GM12878 (cell line): ENCODE measurements at regions not wholly inside any gene's neighbourhood (a gene's known extent, or its start where the extent isn't known, plus 50 kb on each side); places are given as distances from the start of the nearest gene placed in this dataset.

Experiments used
- ATAC-seq: fragments of 200-7000 bp; cut with Tn5 transposase; 3 replicates; pipeline ENCODE4 v1.9.1; 2020; ENCODE audit warnings: mild to moderate bottlenecking, moderate library complexity
- BruUV-seq: library from RNA; stranded (reverse); fragments of 400-500 nt; replicated peaks from 2 replicates; lab custom pipeline; 2021; lab: Mats Ljungman, UMichigan
- CTCF ChIA-PET: fragments of 300-600 bp; sonication (Branson Sonifier 250); formaldehyde crosslinking; extraction: SDS; loops from one replicate; lab custom pipeline; 2021; ENCODE audit warnings: inconsistent platforms; lab: Yijun Ruan, JAX
- POLR2A ChIA-PET: fragments of 350-600 bp; formaldehyde crosslinking; extraction: SDS; loops from one replicate; lab custom pipeline; 2021; ENCODE audit warnings: inconsistent platforms; lab: Charles Lee
- RAD21 ChIA-PET: fragments of 300-600 bp; sonication (Branson Sonifier 250); formaldehyde crosslinking; loops from one replicate; lab custom pipeline; 2023; ENCODE audit warnings: antibody characterized with exemption; ENCODE audit not compliant: unreplicated experiment; lab: Charles Lee
- SMC1A ChIA-PET: fragments of 300-600 bp; sonication (Branson Sonifier 250); formaldehyde crosslinking; loops from one replicate; lab custom pipeline; 2023; ENCODE audit not compliant: unreplicated experiment, uncharacterized antibody; lab: Charles Lee
- DNase-seq: peaks from one replicate; pipeline ENCODE4 v3.0.0-alpha.2; 2011; ENCODE audit warnings: low read depth, low spot score
- FAIRE-seq: peaks from 3 replicates; lab custom pipeline; 2011; peaks lifted over from hg19 to GRCh38; lab: Jason Lieb, UNC
- H2AFZ ChIP-seq: 2 replicates; pipeline ENCODE4 v1.6.0; 2011; ENCODE audit warnings: low read depth, low read length, control low read depth; ENCODE audit not compliant: control insufficient read depth
- H3K27ac ChIP-seq: 2 replicates; pipeline ENCODE4 v1.5.1; 2011; ENCODE audit warnings: control low read depth; ENCODE audit not compliant: control insufficient read depth, insufficient read depth
- H3K27me3 ChIP-seq, 2 experiments: replicated peaks in 1 of 2; 2 replicates each; pipeline versions ENCODE4 v1.6.0 to v1.6.1; 2011; ENCODE audit warnings: low read length in 1 of 2; ENCODE audit not compliant: control insufficient read depth in 2 of 2, insufficient read depth in 2 of 2
- H3K36me3 ChIP-seq, 2 experiments: 2 replicates each; pipeline ENCODE4 v1.5.1; 2011; ENCODE audit warnings: low read length in 1 of 2; ENCODE audit not compliant: control insufficient read depth in 2 of 2, insufficient read depth in 2 of 2
- H3K4me1 ChIP-seq: 2 replicates; pipeline ENCODE4 v1.6.1; 2011; ENCODE audit warnings: mild to moderate bottlenecking, low read length, moderate library complexity, mixed read lengths; ENCODE audit not compliant: control insufficient read depth, insufficient read depth
- H3K4me2 ChIP-seq: 2 replicates; pipeline ENCODE4 v1.6.0; 2011; ENCODE audit warnings: control low read depth; ENCODE audit not compliant: control insufficient read depth, insufficient read depth
- H3K4me3 ChIP-seq: fragments of 200-600 bp; sonication (generic); 2 replicates; pipeline ENCODE4 v1.5.1; 2016
- H3K79me2 ChIP-seq: 2 replicates; pipeline ENCODE4 v1.6.0; 2011; ENCODE audit warnings: low read length; ENCODE audit not compliant: control insufficient read depth, insufficient read depth
- H3K9ac ChIP-seq: 2 replicates; pipeline ENCODE4 v1.8.0; 2011; ENCODE audit warnings: low read length, control low read depth, mixed read lengths; ENCODE audit not compliant: control insufficient read depth, insufficient read depth
- H3K9me3 ChIP-seq: replicated peaks from 3 replicates; pipeline ENCODE4 v1.5.1; 2011; ENCODE audit warnings: mild to moderate bottlenecking, low read length; ENCODE audit not compliant: control insufficient read depth, insufficient read depth
- H4K20me1 ChIP-seq: 2 replicates; pipeline ENCODE4 v1.6.0; 2011; ENCODE audit not compliant: control insufficient read depth, insufficient read depth
- ETV6 ChIP-seq, 2 experiments: fragments of 450-650 bp in 1 of 2; IDR thresholded peaks in 1 of 2; conservative IDR thresholded peaks in 1 of 2; 2 replicates each; pipeline ENCODE4 v1.6.1; 2014; ENCODE audit warnings: antibody characterized with exemption in 1 of 2, borderline replicate concordance in 1 of 2, low read depth in 1 of 2, mild to moderate bottlenecking in 1 of 2, moderate library complexity in 1 of 2
- EZH2 ChIP-seq: IDR thresholded peaks from 2 replicates; pipeline ENCODE4 v1.6.1; 2012; ENCODE audit warnings: low read depth, mild to moderate bottlenecking, control low read depth, inconsistent platforms, low read length, borderline replicate concordance; ENCODE audit not compliant: control insufficient read depth
- MXI1 ChIP-seq: fragments of 150-350 bp; IDR thresholded peaks from 2 replicates; pipeline ENCODE4 v1.6.1; 2011; ENCODE audit warnings: low read depth, mild to moderate bottlenecking, inconsistent platforms, low read length, improper control_type of control experiment
- SIX5 ChIP-seq: IDR thresholded peaks from 2 replicates; pipeline ENCODE4 v1.6.1; 2011; ENCODE audit warnings: mild to moderate bottlenecking, low read depth, low read length, moderate library complexity; ENCODE audit not compliant: severe bottlenecking
- SMAD1 ChIP-seq: fragments of 450-650 bp; IDR thresholded peaks from 2 replicates; pipeline ENCODE4 v1.6.1; 2018; ENCODE audit warnings: mild to moderate bottlenecking, low read depth; ENCODE audit not compliant: partially characterized antibody
- TCF12 ChIP-seq: IDR thresholded peaks from 2 replicates; pipeline ENCODE4 v1.6.1; 2011; ENCODE audit warnings: low read depth, mild to moderate bottlenecking, low read length
- YY1 ChIP-seq: IDR thresholded peaks from 2 replicates; pipeline ENCODE4 v1.6.1; 2011; ENCODE audit warnings: low read depth, mild to moderate bottlenecking, low read length
- ZNF207 ChIP-seq: fragments of 450-650 bp; IDR thresholded peaks from 2 replicates; pipeline ENCODE4 v1.6.1; 2014; ENCODE audit warnings: antibody characterized with exemption, mild to moderate bottlenecking, borderline replicate concordance
- WGBS: methylation state at CpG from one replicate; pipeline ENCODE4 v1.1.6; 2016; ENCODE audit warnings: low lambda C conversion rate; ENCODE audit not compliant: insufficient replicate concordance, insufficient coverage; ENCODE audit errors: missing lambda C conversion rate; 5-methylcytosine and 5-hydroxymethylcytosine counted together
- in situ Hi-C: fragments of 300-500 bp; cut with MboI; formaldehyde crosslinking; loops from 9 replicates; pipeline ENCODE4 v1.14.3; 2018; ENCODE audit warnings: mixed read lengths
- intact Hi-C: fragments of 100-400 bp; cut with micrococcal nuclease; formaldehyde crosslinking; loops from one replicate; pipeline ENCODE4 v1.14.2; 2022; ENCODE audit not compliant: unreplicated experiment
- TF ChIP-seq, protein P1 (sequence below): IDR thresholded peaks from 2 replicates; pipeline ENCODE4 v1.6.1; 2011; ENCODE audit warnings: borderline replicate concordance, low read depth, mild to moderate bottlenecking, moderate library complexity, mixed read lengths, low read length; ENCODE audit not compliant: insufficient read depth; ENCODE audit errors: extremely low read length
- TF ChIP-seq, protein P2 (sequence below): fragments of 450-650 bp; IDR thresholded peaks from 2 replicates; pipeline ENCODE4 v1.6.1; 2016; ENCODE audit warnings: mild to moderate bottlenecking
- TF ChIP-seq, protein P3 (sequence below): fragments of 150-350 bp; IDR thresholded peaks from 2 replicates; pipeline ENCODE4 v1.6.1; 2014; ENCODE audit warnings: mild to moderate bottlenecking, low read depth, low read length
- TF ChIP-seq, protein P4 (sequence below): IDR thresholded peaks from 2 replicates; pipeline ENCODE4 v1.6.1; 2012; ENCODE audit warnings: low read length, inconsistent platforms

DNA sequence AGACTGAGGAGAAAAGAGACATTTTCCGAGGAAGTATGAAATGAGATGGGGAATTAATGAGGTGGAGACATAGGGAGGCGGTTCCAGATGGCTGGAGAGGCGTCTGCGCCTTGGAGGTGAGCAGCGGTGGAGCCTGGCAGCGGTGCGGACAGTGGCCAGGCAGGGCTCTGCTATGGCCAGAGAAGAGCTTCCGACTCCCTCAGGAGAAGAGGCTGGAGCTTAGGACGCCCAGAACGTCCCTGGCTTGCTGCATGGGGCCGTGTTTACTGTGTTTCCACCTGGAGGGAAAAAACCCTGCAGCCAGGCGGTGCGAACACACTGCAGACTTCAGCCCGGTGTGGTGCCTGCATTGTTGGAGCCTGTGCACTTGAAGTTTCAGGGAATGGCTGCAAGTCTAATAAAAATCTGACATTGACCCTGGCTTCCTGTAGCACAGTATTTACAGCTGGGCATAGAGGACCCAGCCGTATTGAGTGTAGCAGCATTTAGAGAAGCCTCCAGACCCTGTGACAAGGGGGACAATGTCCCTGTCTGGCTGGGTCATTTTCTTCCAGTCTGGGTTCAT is 447.1 kb upstream of the MKI67 start:
- Histone ChIP-seq H3K27me3 (peaks cover 0 to 2% of the 10 kb centered on the region in 2 experiments; a peak in 1 of 4 replicates), H3K79me2 (no peaks in the 10 kb centered on the region), H3K9me3 (no peaks in the 10 kb centered on the region), H3K4me2 (no peak overlapping the region), H3K4me3 (no peak overlapping the region), H3K9ac (no peak overlapping the region), H4K20me1 (no peaks in the 10 kb centered on the region), H3K27ac (no peak overlapping the region), H2AFZ (no peak overlapping the region), H3K4me1 (no peaks in the 10 kb centered on the region), H3K36me3 (no peaks in the 10 kb centered on the region)
- CTCF ChIA-PET = no interaction called here
- no peak for TF ChIP-seq YY1
- TF ChIP-seq EZH2 = no peak
- TF ChIP-seq, protein P1, sequence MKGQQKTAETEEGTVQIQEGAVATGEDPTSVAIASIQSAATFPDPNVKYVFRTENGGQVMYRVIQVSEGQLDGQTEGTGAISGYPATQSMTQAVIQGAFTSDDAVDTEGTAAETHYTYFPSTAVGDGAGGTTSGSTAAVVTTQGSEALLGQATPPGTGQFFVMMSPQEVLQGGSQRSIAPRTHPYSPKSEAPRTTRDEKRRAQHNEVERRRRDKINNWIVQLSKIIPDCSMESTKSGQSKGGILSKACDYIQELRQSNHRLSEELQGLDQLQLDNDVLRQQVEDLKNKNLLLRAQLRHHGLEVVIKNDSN = no peak
- ATAC-seq (no peak), DNase-seq (no peak), FAIRE-seq (no peak)
- POLR2A ChIA-PET = no interaction called here
- intact Hi-C loops = no loop called here
- in situ Hi-C loops = no loop called here
- SMC1A ChIA-PET = no interaction called here
- 46% methylated on average over 15 of the region's 15 CpGs for WGBS
- no TSS peak for BruUV-seq
- RAD21 ChIA-PET = no interaction called here

DNA sequence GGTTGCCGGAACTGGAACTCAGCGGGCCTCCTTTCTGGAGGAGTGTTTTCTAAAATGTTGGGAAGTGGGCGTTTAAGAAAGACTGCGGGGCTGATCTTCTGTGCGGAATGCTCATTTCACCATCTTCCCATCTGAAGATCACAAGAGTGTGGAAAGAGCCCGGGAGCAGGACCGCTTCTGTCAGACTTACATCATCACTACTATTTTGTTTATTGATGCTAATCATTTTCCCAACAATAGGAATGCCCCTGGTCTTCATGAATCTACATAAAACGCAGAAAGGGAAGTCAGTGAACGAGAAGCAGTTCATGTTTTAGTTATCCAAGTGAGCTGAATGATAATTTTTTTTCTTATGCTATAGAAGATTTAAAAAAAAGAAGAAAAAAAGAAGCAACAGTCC is 447.8 kb upstream of the MKI67 start:
- CTCF ChIA-PET = no interaction called here
- no TSS peak for BruUV-seq
- RAD21 ChIA-PET = no interaction called here
- DNase-seq (no peak), ATAC-seq (no peak), FAIRE-seq (no peak)
- Histone ChIP-seq H2AFZ (no peak overlapping the region), H3K27me3 (peaks cover 0 to 2% of the 10 kb centered on the region in 2 experiments; a peak in 1 of 4 replicates), H4K20me1 (no peaks in the 10 kb centered on the region), H3K9me3 (no peaks in the 10 kb centered on the region), H3K4me3 (no peak overlapping the region), H3K36me3 (no peaks in the 10 kb centered on the region), H3K4me1 (no peaks in the 10 kb centered on the region), H3K9ac (no peak overlapping the region), H3K4me2 (no peak overlapping the region), H3K79me2 (no peaks in the 10 kb centered on the region), H3K27ac (no peak overlapping the region)
- intact Hi-C loops (no loop called here), in situ Hi-C loops (no loop called here)
- no peak for TF ChIP-seq MXI1
- no peak for TF ChIP-seq SMAD1
- TF ChIP-seq ETV6 (conservative IDR thresholded peaks at IDR 0.05 in 1 of 2, IDR thresholded peaks at IDR 0.05 in 1 of 2; ENCODE audit: borderline replicate concordance in 1 of 2, low read depth in 1 of 2) = no peak
- TF ChIP-seq, protein P2, sequence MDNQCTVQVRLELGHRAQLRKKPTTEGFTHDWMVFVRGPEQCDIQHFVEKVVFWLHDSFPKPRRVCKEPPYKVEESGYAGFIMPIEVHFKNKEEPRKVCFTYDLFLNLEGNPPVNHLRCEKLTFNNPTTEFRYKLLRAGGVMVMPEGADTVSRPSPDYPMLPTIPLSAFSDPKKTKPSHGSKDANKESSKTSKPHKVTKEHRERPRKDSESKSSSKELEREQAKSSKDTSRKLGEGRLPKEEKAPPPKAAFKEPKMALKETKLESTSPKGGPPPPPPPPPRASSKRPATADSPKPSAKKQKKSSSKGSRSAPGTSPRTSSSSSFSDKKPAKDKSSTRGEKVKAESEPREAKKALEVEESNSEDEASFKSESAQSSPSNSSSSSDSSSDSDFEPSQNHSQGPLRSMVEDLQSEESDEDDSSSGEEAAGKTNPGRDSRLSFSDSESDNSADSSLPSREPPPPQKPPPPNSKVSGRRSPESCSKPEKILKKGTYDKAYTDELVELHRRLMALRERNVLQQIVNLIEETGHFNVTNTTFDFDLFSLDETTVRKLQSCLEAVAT = no peak
- TF ChIP-seq ZNF207 = no peak
- TF ChIP-seq, protein P3, sequence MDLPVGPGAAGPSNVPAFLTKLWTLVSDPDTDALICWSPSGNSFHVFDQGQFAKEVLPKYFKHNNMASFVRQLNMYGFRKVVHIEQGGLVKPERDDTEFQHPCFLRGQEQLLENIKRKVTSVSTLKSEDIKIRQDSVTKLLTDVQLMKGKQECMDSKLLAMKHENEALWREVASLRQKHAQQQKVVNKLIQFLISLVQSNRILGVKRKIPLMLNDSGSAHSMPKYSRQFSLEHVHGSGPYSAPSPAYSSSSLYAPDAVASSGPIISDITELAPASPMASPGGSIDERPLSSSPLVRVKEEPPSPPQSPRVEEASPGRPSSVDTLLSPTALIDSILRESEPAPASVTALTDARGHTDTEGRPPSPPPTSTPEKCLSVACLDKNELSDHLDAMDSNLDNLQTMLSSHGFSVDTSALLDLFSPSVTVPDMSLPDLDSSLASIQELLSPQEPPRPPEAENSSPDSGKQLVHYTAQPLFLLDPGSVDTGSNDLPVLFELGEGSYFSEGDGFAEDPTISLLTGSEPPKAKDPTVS = no peak
- no peak for TF ChIP-seq TCF12
- TF ChIP-seq, protein P4, sequence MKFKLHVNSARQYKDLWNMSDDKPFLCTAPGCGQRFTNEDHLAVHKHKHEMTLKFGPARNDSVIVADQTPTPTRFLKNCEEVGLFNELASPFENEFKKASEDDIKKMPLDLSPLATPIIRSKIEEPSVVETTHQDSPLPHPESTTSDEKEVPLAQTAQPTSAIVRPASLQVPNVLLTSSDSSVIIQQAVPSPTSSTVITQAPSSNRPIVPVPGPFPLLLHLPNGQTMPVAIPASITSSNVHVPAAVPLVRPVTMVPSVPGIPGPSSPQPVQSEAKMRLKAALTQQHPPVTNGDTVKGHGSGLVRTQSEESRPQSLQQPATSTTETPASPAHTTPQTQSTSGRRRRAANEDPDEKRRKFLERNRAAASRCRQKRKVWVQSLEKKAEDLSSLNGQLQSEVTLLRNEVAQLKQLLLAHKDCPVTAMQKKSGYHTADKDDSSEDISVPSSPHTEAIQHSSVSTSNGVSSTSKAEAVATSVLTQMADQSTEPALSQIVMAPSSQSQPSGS = no peak
- TF ChIP-seq SIX5 = no peak
- SMC1A ChIA-PET = no interaction called here
- WGBS = 24% methylated on average over 9 of the region's 9 CpGs
- POLR2A ChIA-PET = no interaction called here
